NCI-H526 treated with DMSO at 0.1 percent for 48 hours (cell line): ENCODE measurements at regions not wholly inside any gene's neighbourhood (a gene's known extent, or its start where the extent isn't known, plus 50 kb on each side); places are given as distances from the start of the nearest gene placed in this dataset.

Source experiments
- DNase-seq: peaks from one replicate; lab custom pipeline; 2025; lab: John Stamatoyannopoulos, UW

DNA sequence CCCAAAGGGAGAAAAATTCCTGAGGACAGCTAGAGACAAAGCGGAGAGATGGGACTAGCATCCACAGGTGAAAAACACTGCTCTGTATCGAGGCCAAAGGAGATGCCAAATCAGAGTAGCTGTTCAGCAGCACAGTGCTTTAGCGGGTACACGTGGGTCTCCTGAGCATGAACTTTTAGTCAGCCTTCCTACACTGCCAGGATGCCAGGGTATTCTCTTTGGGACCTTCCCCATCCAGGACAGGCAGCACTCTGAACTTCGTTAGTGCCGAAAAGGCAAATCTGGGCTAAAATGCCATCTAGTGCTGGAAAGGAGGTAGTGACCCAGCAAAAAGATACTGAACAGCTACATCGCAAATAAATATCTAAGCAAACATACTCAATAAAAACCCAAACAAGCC, 64.9 kb downstream of the C6orf58 start:
- peak; percentile 24 for DNase-seq
